A549 (cell line): ENCODE measurements at regions not wholly inside any gene's neighbourhood (a gene's known extent, or its start where the extent isn't known, plus 50 kb on each side); places are given as distances from the start of the nearest gene placed in this dataset.

ENCODE experiments used
- ATAC-seq, 2 experiments: fragments of 200-7000 bp in 1 of 2; fragments of >200 bp in 1 of 2; cut with Nextera tagmentation in 1 of 2; cut with Tn5 transposase in 1 of 2; 3 replicates each; pipeline versions ENCODE4 v1.8.0 to v1.9.1; 2018 to 2020; ENCODE audit warnings: mild to moderate bottlenecking in 1 of 2, moderate library complexity in 1 of 2
- CTCF ChIA-PET: fragments of 300-600 bp; sonication (Branson Sonifier 250); formaldehyde crosslinking; extraction: SDS; loops from one replicate; lab custom pipeline; 2021; ENCODE audit warnings: antibody characterized with exemption, inconsistent platforms; lab: Yijun Ruan, JAX
- POLR2A ChIA-PET: fragments of 350-600 bp; formaldehyde crosslinking; extraction: SDS; loops from one replicate; lab custom pipeline; 2021; ENCODE audit warnings: antibody characterized with exemption, inconsistent platforms; lab: Yijun Ruan, JAX
- DNase-seq, 2 experiments: peaks; one replicate each; pipeline versions ENCODE4 v3.0.0 to v3.0.0-alpha.2; 2011 to 2016; ENCODE audit warnings: low read depth in 1 of 2, low spot score in 1 of 2
- FAIRE-seq: peaks from 2 replicates; lab custom pipeline; 2011; peaks lifted over from hg19 to GRCh38; lab: Jason Lieb, UNC
- H3K27ac ChIP-seq, 2 experiments: fragments of >200 bp; sonication (Bioruptor Twin); formaldehyde crosslinking; 3 replicates each; pipeline ENCODE4 v1.5.1; 2016 to 2017
- H3K4me1 ChIP-seq: fragments of >200 bp; sonication (Bioruptor Twin); formaldehyde crosslinking; 3 replicates; pipeline ENCODE4 v1.6.1; 2016
- H3K4me2 ChIP-seq: fragments of >200 bp; sonication (Bioruptor Twin); formaldehyde crosslinking; 3 replicates; pipeline ENCODE4 v1.6.1; 2016
- H3K4me3 ChIP-seq: fragments of >200 bp; sonication (Bioruptor Twin); formaldehyde crosslinking; 3 replicates; pipeline ENCODE4 v1.5.1; 2016
- H3K9me3 ChIP-seq: fragments of >200 bp; sonication (Bioruptor Twin); formaldehyde crosslinking; 3 replicates; pipeline ENCODE4 v1.6.1; 2016
- ATOH8 ChIP-seq: fragments of 250-450 bp; sonication (Bioruptor Pico); IDR thresholded peaks from 2 replicates; pipeline ENCODE4 v1.5.0; 2020; ENCODE audit warnings: low read depth, mild to moderate bottlenecking, moderate library complexity
- BCL3 ChIP-seq: fragments of >200 bp; sonication (Bioruptor Twin); formaldehyde crosslinking; IDR thresholded peaks from 3 replicates; pipeline ENCODE4 v1.6.1; 2016
- BHLHE40 ChIP-seq: IDR thresholded peaks from 2 replicates; pipeline ENCODE4 v1.6.1; 2012; ENCODE audit warnings: low read depth, low read length, inconsistent platforms
- CBX2 ChIP-seq: fragments of 200-600 bp; sonication (generic); IDR thresholded peaks from 2 replicates; pipeline ENCODE4 v1.6.1; 2016; ENCODE audit warnings: low read depth, mild to moderate bottlenecking, borderline replicate concordance
- CTCF ChIP-seq: fragments of >200 bp; sonication (Bioruptor Twin); formaldehyde crosslinking; IDR thresholded peaks from 3 replicates; pipeline ENCODE4 v1.5.1; 2016
- FOSB ChIP-seq: fragments of 250-450 bp; sonication (Bioruptor Pico); IDR thresholded peaks from 2 replicates; pipeline ENCODE4 v1.5.0; 2020; ENCODE audit warnings: mild to moderate bottlenecking, moderate library complexity
- HMGXB4 ChIP-seq: fragments of 250-450 bp; sonication (Bioruptor Pico); IDR thresholded peaks from 2 replicates; pipeline ENCODE4 v1.5.0; 2021; ENCODE audit warnings: mild to moderate bottlenecking, moderate library complexity, borderline replicate concordance
- MAX ChIP-seq: IDR thresholded peaks from 2 replicates; pipeline ENCODE4 v1.6.1; 2012
- MAZ ChIP-seq: fragments of 150-350 bp; IDR thresholded peaks from 2 replicates; pipeline ENCODE4 v1.6.1; 2014; ENCODE audit warnings: antibody characterized with exemption, low read depth, low read length, borderline replicate concordance
- NFE2L2 ChIP-seq: fragments of 150-350 bp; conservative IDR thresholded peaks from 2 replicates; pipeline ENCODE4 v1.6.1; 2014; ENCODE audit warnings: low read length
- NPAS2 ChIP-seq: fragments of 250-450 bp; sonication (Bioruptor Pico); IDR thresholded peaks from 2 replicates; pipeline ENCODE4 v1.8.0; 2022; ENCODE audit warnings: mild to moderate bottlenecking, moderate library complexity, borderline replicate concordance
- PBX3 ChIP-seq: IDR thresholded peaks from 2 replicates; pipeline ENCODE4 v1.6.1; 2012
- PHF8 ChIP-seq: fragments of 200-600 bp; sonication (generic); IDR thresholded peaks from 2 replicates; pipeline ENCODE4 v1.6.1; 2016; ENCODE audit warnings: low read depth, mild to moderate bottlenecking, antibody characterized with exemption, moderate library complexity, borderline replicate concordance
- RARB ChIP-seq: fragments of 250-450 bp; sonication (Bioruptor Pico); IDR thresholded peaks from 2 replicates; pipeline ENCODE4 v1.8.0; 2021; ENCODE audit warnings: mild to moderate bottlenecking, moderate library complexity
- RCOR1 ChIP-seq: fragments of 150-350 bp; IDR thresholded peaks from 2 replicates; pipeline ENCODE4 v1.6.1; 2014; ENCODE audit warnings: antibody characterized with exemption, low read length, low read depth
- RNF2 ChIP-seq: fragments of 200-600 bp; sonication (generic); IDR thresholded peaks from 2 replicates; pipeline ENCODE4 v1.6.1; 2016; ENCODE audit warnings: low read depth, mild to moderate bottlenecking, antibody characterized with exemption, moderate library complexity, borderline replicate concordance
- SMC3 ChIP-seq: fragments of >200 bp; sonication (Bioruptor Twin); formaldehyde crosslinking; IDR thresholded peaks from 3 replicates; pipeline ENCODE4 v1.6.1; 2018; ENCODE audit warnings: inconsistent platforms
- SREBF2 ChIP-seq: fragments of 450-650 bp; IDR thresholded peaks from 2 replicates; pipeline ENCODE4 v1.6.1; 2014; ENCODE audit warnings: mild to moderate bottlenecking, moderate library complexity
- TFCP2L1 ChIP-seq: fragments of 250-450 bp; sonication (Bioruptor Pico); IDR thresholded peaks from 2 replicates; pipeline ENCODE4 v1.5.0; 2021; ENCODE audit warnings: mild to moderate bottlenecking
- ZC3H11A ChIP-seq: fragments of 450-650 bp; IDR thresholded peaks from 2 replicates; pipeline ENCODE4 v1.6.1; 2014; ENCODE audit warnings: antibody characterized with exemption, mild to moderate bottlenecking
- WGBS: methylation state at CpG from one replicate; pipeline ENCODE4 v1.1.6; 2017; ENCODE audit errors: missing lambda C conversion rate; 5-methylcytosine and 5-hydroxymethylcytosine counted together

GRCh38 chr6:119858901-119859300 is 509.3 kb upstream of the MAN1A1 start:
- Histone ChIP-seq H3K4me3 (no peak overlapping the region), H3K4me1 (no peaks in the 10 kb centered on the region), H3K27ac (no peak overlapping the region), H3K9me3 (no peaks in the 10 kb centered on the region), H3K4me2 (no peak overlapping the region)
- TF ChIP-seq FOSB (CRISPR knock-in tag) (no peak), SMC3 (no peak)
- ChIA-PET POLR2A (no interaction called here), CTCF (interaction anchor here (0.9 kb wide), 1 partner anchor 729 kb away, joined by 3 read pairs; no protein-coding TSS in a partner anchor)
- 86% methylated on average over 1 of the region's 1 CpG for WGBS
- FAIRE-seq (no peak), DNase-seq (no peak), ATAC-seq (no peak)

GRCh38 chr6:119856136-119856535 is 506.6 kb upstream of the MAN1A1 start:
- no peak overlapping the region for H3K4me3 ChIP-seq
- no peaks in the 10 kb centered on the region for H3K4me1 ChIP-seq
- no peak for FAIRE-seq
- H3K9me3 ChIP-seq: no peaks in the 10 kb centered on the region
- 0 out of 3 replicates have a peak overlapping the region, but pooled peaks have one; percentile 32 for H3K4me2 ChIP-seq
- POLR2A ChIA-PET: no interaction called here
- ATAC-seq: no peak
- no peak for DNase-seq
- 15% methylated on average over 3 of the region's 3 CpGs for WGBS
- TF ChIP-seq FOSB (CRISPR knock-in tag) (no peak), MAZ (no peak), RNF2 (no peak)
- H3K27ac ChIP-seq: no peak overlapping the region
- CTCF ChIA-PET: no interaction called here

GRCh38 chr6:119848696-119849095 is 499.1 kb upstream of the MAN1A1 start:
- CTCF ChIA-PET: no interaction called here
- POLR2A ChIA-PET: no interaction called here
- no peak for TF ChIP-seq MAX
- TF ChIP-seq NPAS2 (CRISPR knock-in tag): no peak
- no peak for TF ChIP-seq ZC3H11A
- no peak for TF ChIP-seq CBX2
- TF ChIP-seq, all 56 proteins: peak for 0
- FAIRE-seq (no peak), ATAC-seq (no peak), DNase-seq (no peak)
- Histone ChIP-seq H3K9me3 (no peaks in the 10 kb centered on the region), H3K4me2 (no peak overlapping the region), H3K4me1 (no peaks in the 10 kb centered on the region), H3K4me3 (no peak overlapping the region), H3K27ac (no peak overlapping the region)
- 30% methylated on average over 2 of the region's 2 CpGs for WGBS

- 0% methylated on average over 1 of the region's 1 CpG for WGBS
- Histone ChIP-seq H3K4me2 (no peak overlapping the region), H3K4me3 (no peak overlapping the region), H3K9me3 (no peaks in the 10 kb centered on the region), H3K27ac (no peak overlapping the region), H3K4me1 (no peaks in the 10 kb centered on the region)
- ChIA-PET CTCF (no interaction called here), POLR2A (no interaction called here)
- ATAC-seq (no peak), DNase-seq (no peak), FAIRE-seq (no peak)
- TF ChIP-seq SREBF2: no peak
- no peak for TF ChIP-seq SMC3
- TF ChIP-seq ZC3H11A: no peak
- no peak for TF ChIP-seq BCL3
- TF ChIP-seq PHF8: no peak
- TF ChIP-seq CBX2: no peak
- no peak for TF ChIP-seq NPAS2 (CRISPR knock-in tag)
- TF ChIP-seq BHLHE40: no peak
These were observed 495.6 kb upstream of the MAN1A1 start for GRCh38 chr6:119845161-119845560.

GRCh38 chr6:119844387-119844786 is 494.8 kb upstream of the MAN1A1 start:
- no peak for FAIRE-seq
- ATAC-seq: no peak
- POLR2A ChIA-PET: no interaction called here
- Histone ChIP-seq H3K4me3 (no peak overlapping the region), H3K4me2 (no peak overlapping the region), H3K4me1 (no peaks in the 10 kb centered on the region), H3K27ac (no peak overlapping the region), H3K9me3 (no peaks in the 10 kb centered on the region)
- WGBS: 7% methylated on average over 2 of the region's 2 CpGs
- DNase-seq: no peak
- CTCF ChIA-PET: no interaction called here
- no peak for TF ChIP-seq RCOR1
- TF ChIP-seq CTCF: no peak
- TF ChIP-seq NFE2L2: no peak
- TF ChIP-seq PBX3: no peak
- no peak for TF ChIP-seq TFCP2L1
- no peak for TF ChIP-seq BHLHE40
- TF ChIP-seq ATOH8 (CRISPR knock-in tag): no peak
- TF ChIP-seq RARB: no peak
- no peak for TF ChIP-seq HMGXB4 (CRISPR knock-in tag)
